Mesenchymal stem cell (in vitro differentiated cells and primary cell): ENCODE measurements at regions not wholly inside any gene's neighbourhood (a gene's known extent, or its start where the extent isn't known, plus 50 kb on each side); places are given as distances from the start of the nearest gene placed in this dataset.
A peak's percentile ranks its signal among the peaks of the same experiment; 100 is the strongest.

Experiments used
- DNase-seq: peaks from one replicate; pipeline ENCODE4 v3.0.0-alpha.2; 2013
- H2AFZ ChIP-seq: one replicate; pipeline ENCODE4 v1.6.1; 2013; ENCODE audit warnings: low read depth, mild to moderate bottlenecking, control low read depth, inconsistent platforms, low read length, moderate library complexity
- H2AK5ac ChIP-seq: 2 replicates; pipeline ENCODE4 v1.6.1; 2013; ENCODE audit warnings: low read length, moderate library complexity, mild to moderate bottlenecking, inconsistent platforms; ENCODE audit not compliant: severe bottlenecking
- H2BK120ac ChIP-seq: one replicate; pipeline ENCODE4 v1.6.1; 2013; ENCODE audit warnings: low read depth, mild to moderate bottlenecking, inconsistent platforms, low read length, moderate library complexity
- H2BK12ac ChIP-seq, 2 experiments: one replicate each; pipeline ENCODE4 v1.6.1; 2013; ENCODE audit warnings: inconsistent platforms in 2 of 2, low read length in 2 of 2, mild to moderate bottlenecking in 2 of 2, moderate library complexity in 2 of 2, control low read depth in 1 of 2
- H2BK15ac ChIP-seq: one replicate; pipeline ENCODE4 v1.6.1; 2013; ENCODE audit warnings: mild to moderate bottlenecking, low read depth, inconsistent platforms; ENCODE audit not compliant: poor library complexity, severe bottlenecking
- H2BK5ac ChIP-seq: 2 replicates; pipeline ENCODE4 v1.6.1; 2013; ENCODE audit warnings: low read depth, mild to moderate bottlenecking, low read length, control low read depth, inconsistent platforms; ENCODE audit not compliant: poor library complexity, severe bottlenecking
- H3K14ac ChIP-seq, 2 experiments: one replicate each; pipeline ENCODE4 v1.6.1; 2013; ENCODE audit warnings: inconsistent platforms in 2 of 2, low read length in 2 of 2, control low read depth in 1 of 2, mild to moderate bottlenecking in 1 of 2, moderate library complexity in 1 of 2
- H3K18ac ChIP-seq, 2 experiments: one replicate each; pipeline ENCODE4 v1.6.1; 2013; ENCODE audit warnings: inconsistent platforms in 2 of 2, low read length in 2 of 2, control low read depth in 1 of 2, low read depth in 1 of 2, mild to moderate bottlenecking in 1 of 2
- H3K23ac ChIP-seq, 2 experiments: one replicate each; pipeline ENCODE4 v1.6.1; 2013; ENCODE audit warnings: inconsistent platforms in 2 of 2, low read length in 2 of 2, mild to moderate bottlenecking in 2 of 2, moderate library complexity in 2 of 2, control low read depth in 1 of 2
- H3K27ac ChIP-seq: 2 replicates; pipeline ENCODE4 v1.5.1; 2013; ENCODE audit warnings: mild to moderate bottlenecking, moderate library complexity, low read length, control low read depth, inconsistent platforms; ENCODE audit not compliant: poor library complexity, severe bottlenecking
- H3K27me3 ChIP-seq, 2 experiments: 2 replicates each; pipeline versions ENCODE4 v1.6.1 to v1.7.0; 2013; ENCODE audit warnings: low read length in 2 of 2, mild to moderate bottlenecking in 2 of 2, moderate library complexity in 2 of 2, control low read depth in 1 of 2, inconsistent platforms in 1 of 2; ENCODE audit not compliant: control insufficient read depth in 1 of 2, insufficient read depth in 1 of 2
- H3K36me3 ChIP-seq, 2 experiments: 2 replicates each; pipeline versions ENCODE4 v1.6.1 to v1.7.0; 2013; ENCODE audit warnings: low read length in 2 of 2, control low read depth in 1 of 2, inconsistent platforms in 1 of 2, low read depth in 1 of 2, mild to moderate bottlenecking in 1 of 2; ENCODE audit not compliant: insufficient read depth in 2 of 2, control insufficient read depth in 1 of 2
- H3K4ac ChIP-seq, 2 experiments: one replicate each; pipeline ENCODE4 v1.6.1; 2013; ENCODE audit warnings: inconsistent platforms in 2 of 2, low read length in 2 of 2, mild to moderate bottlenecking in 2 of 2, moderate library complexity in 2 of 2, control low read depth in 1 of 2, low read depth in 1 of 2
- H3K4me1 ChIP-seq: 2 replicates; pipeline ENCODE4 v1.6.1; 2013; ENCODE audit warnings: low read depth, low read length, control low read depth; ENCODE audit not compliant: control insufficient read depth, insufficient read depth
- H3K4me2 ChIP-seq: 2 replicates; pipeline ENCODE4 v1.6.1; 2013; ENCODE audit warnings: low read length, mild to moderate bottlenecking, inconsistent platforms; ENCODE audit not compliant: poor library complexity, severe bottlenecking
- H3K4me3 ChIP-seq, 2 experiments: 2 replicates each; pipeline versions ENCODE4 v1.5.1 to v1.7.0; 2013; ENCODE audit warnings: low read length in 2 of 2, mild to moderate bottlenecking in 2 of 2, control low read depth in 1 of 2, low read depth in 1 of 2; ENCODE audit not compliant: insufficient read depth in 1 of 2
- H3K79me1 ChIP-seq: replicated peaks from 2 replicates; pipeline ENCODE4 v1.6.1; 2013; ENCODE audit warnings: mild to moderate bottlenecking, control low read depth, low read length, inconsistent platforms; ENCODE audit not compliant: poor library complexity, severe bottlenecking
- H3K9ac ChIP-seq: 2 replicates; pipeline ENCODE4 v1.7.0; 2013; ENCODE audit warnings: mild to moderate bottlenecking, low read length, moderate library complexity
- H3K9me3 ChIP-seq: 2 replicates; pipeline ENCODE4 v1.7.0; 2013; ENCODE audit warnings: mild to moderate bottlenecking, low read length; ENCODE audit not compliant: control insufficient read depth
- H4K8ac ChIP-seq: one replicate; pipeline ENCODE4 v1.6.1; 2013; ENCODE audit warnings: inconsistent platforms, mild to moderate bottlenecking, low read length, moderate library complexity
- H4K91ac ChIP-seq: one replicate; pipeline ENCODE4 v1.6.1; 2013; ENCODE audit warnings: mild to moderate bottlenecking, low read length, inconsistent platforms
- WGBS: methylation state at CpG from one replicate; pipeline ENCODE4 v1.1.7; 2013; ENCODE audit warnings: mixed read lengths; 5-methylcytosine and 5-hydroxymethylcytosine counted together

DNA sequence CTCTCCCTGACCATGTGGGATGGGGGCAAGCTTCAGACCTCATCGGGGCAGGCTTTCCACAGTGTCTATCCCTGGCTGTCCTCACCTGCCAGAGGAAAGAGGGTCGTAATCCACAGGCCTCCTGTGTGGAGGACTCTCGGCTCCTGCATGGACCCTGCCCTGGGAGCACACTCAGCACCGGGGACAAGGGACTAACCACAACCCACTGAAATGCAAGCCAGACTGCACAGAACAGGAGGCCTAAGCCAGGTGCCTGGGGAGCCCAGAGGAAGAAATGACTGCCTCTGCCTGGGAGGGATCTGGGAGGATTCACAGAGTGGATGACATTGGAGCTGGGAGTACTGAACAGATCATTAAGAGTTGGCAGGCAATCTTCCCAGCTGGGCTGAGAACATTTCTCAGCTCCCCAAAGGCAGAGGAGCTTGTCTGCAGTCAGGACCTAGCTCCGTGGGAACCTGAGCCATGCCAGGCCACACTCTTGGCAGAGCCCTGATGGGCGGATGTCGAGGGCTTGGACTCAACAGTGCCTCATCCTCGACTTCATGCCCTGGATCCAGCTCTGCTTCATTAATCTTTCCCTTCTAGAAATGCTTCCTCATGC is 213.4 kb downstream of the USP6NL start:
- Histone ChIP-seq H3K14ac (no peak overlapping the region), H2AFZ (no peak overlapping the region), H3K27ac (no peak overlapping the region), H2BK5ac (no peak overlapping the region), H4K91ac (no peak overlapping the region), H3K36me3 (no peaks in the 10 kb centered on the region), H2AK5ac (no peak overlapping the region), H4K8ac (no peak overlapping the region), H3K23ac (no peak overlapping the region), H3K27me3 (peaks cover 21 to 27% of the 10 kb centered on the region in 2 experiments), H3K4me1 (peaks cover 1% of the 10 kb centered on the region), H2BK12ac (no peak overlapping the region), H3K9ac (no peak overlapping the region), H2BK15ac (no peak overlapping the region), H3K4me3 (no peak overlapping the region), H3K79me1 (no peaks in the 10 kb centered on the region), H2BK120ac (no peak overlapping the region), H3K9me3 (no peaks in the 10 kb centered on the region), H3K18ac (no peak overlapping the region), H3K4me2 (no peak overlapping the region), H3K4ac (no peak overlapping the region)
- 81% methylated on average over 8 of the region's 8 CpGs for WGBS
- DNase-seq: no peak

DNA sequence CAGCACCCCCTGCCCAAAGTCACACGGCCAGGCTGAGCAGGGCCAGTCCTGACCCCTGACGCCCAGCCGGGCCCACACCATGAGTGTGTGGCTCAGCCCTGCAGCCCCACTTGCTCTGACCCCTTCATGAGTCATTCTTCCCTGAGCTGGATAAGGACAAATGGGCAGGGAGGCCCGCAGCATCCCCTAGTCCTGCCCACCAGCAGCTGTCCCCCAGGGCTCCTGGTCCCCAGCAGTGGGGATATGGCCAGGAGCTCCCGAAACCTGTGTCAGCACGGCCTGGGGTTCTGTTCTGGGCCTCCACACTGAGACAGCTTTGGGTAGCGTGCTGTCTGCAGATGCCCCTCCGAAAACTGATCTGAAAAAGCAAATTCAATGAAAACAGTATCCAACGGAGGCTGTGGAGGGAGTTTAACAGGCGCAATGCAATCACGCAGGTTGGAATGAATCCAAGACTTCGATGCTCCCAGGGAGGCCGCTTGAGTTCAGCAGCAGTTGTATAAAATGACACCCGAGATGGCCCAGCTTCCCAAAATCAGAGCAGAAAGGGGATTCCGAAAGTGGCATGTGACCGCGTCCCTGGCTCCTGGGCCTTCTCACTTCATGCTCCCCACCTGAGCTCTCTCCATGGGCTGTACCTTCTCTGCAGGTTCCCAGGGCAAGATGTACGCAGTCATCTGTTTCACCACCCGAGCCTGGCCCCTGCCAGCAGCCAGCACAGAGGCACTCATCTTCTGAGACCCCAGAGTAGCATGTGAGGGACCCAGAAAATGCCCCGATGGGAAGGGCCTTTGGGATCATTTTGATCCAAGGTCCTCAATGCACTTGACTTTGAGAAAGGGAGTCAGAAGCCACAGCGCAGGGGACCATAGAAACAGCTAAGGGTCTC is 214.1 kb downstream of the USP6NL start:
- Histone ChIP-seq H4K8ac (no peak overlapping the region), H3K9me3 (no peaks in the 10 kb centered on the region), H2BK12ac (no peak overlapping the region), H3K4ac (no peak overlapping the region), H2BK120ac (no peak overlapping the region), H3K4me2 (no peak overlapping the region), H3K79me1 (no peaks in the 10 kb centered on the region), H3K9ac (no peak overlapping the region), H3K23ac (no peak overlapping the region), H3K4me3 (no peak overlapping the region), H2AK5ac (no peak overlapping the region), H2AFZ (no peak overlapping the region), H3K14ac (no peak overlapping the region), H3K36me3 (no peaks in the 10 kb centered on the region), H3K27me3 (peaks cover 22 to 29% of the 10 kb centered on the region in 2 experiments), H3K4me1 (peaks cover 1% of the 10 kb centered on the region), H3K27ac (no peak overlapping the region), H3K18ac (no peak overlapping the region), H2BK15ac (no peak overlapping the region), H4K91ac (no peak overlapping the region), H2BK5ac (no peak overlapping the region)
- no peak for DNase-seq
- 85% methylated on average over 21 of the region's 21 CpGs for WGBS

DNA sequence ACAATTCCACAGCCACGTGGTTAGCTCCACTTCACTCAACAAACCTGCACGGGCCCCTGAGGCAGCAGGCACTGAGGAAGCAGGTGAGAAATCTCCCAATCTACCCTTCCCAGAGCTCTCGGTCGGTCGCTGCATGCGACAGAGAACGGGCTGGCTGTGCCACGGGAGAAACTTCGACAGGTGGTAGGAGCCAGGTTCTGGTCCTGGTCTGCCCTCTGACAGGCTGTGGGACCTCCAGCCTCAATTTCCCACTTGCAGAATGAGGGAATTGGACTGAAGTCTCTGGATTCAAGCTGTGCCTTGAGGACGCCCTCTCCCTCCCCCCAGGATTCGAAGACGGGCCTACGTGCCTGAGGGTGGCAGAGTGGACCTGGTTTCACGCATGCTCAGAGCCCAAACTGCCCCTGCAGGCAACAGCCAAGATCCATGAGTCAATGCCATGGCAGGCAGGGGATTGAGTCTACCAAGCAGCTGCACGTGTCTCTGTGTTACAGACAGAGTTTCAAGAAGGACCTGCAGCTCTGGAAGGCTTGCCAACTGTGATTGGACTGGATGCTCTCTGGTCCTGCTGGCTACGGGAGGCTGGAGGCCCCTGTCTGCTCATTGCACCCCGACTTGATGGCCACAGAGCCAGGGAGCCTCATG is 215.0 kb downstream of the USP6NL start:
- 86% methylated on average over 17 of the region's 17 CpGs for WGBS
- H3K27me3 ChIP-seq: peaks cover 19 to 36% of the 10 kb centered on the region in 2 experiments
- H3K14ac ChIP-seq: peak overlapping the region in 1 of 2 experiments; percentile 44

More for the DNA sequence above, 215.0 kb downstream of the USP6NL start:
- H2BK120ac ChIP-seq: no peak overlapping the region
- no peak overlapping the region for H2AFZ ChIP-seq
- H3K79me1 ChIP-seq: no peaks in the 10 kb centered on the region
- H4K8ac ChIP-seq: no peak overlapping the region
- no peak overlapping the region for H3K4ac ChIP-seq
- no peak overlapping the region for H3K23ac ChIP-seq
- peaks cover 1% of the 10 kb centered on the region for H3K4me1 ChIP-seq
- H3K4me2 ChIP-seq: no peak overlapping the region
- H3K9ac ChIP-seq: no peak overlapping the region
- H3K9me3 ChIP-seq: no peaks in the 10 kb centered on the region
- H3K36me3 ChIP-seq: no peaks in the 10 kb centered on the region
- no peak overlapping the region for H3K18ac ChIP-seq
- no peak overlapping the region for H3K27ac ChIP-seq
- H2AK5ac ChIP-seq: no peak overlapping the region
- H4K91ac ChIP-seq: no peak overlapping the region
- H2BK5ac ChIP-seq: no peak overlapping the region
- no peak overlapping the region for H2BK15ac ChIP-seq
- no peak overlapping the region for H2BK12ac ChIP-seq
- no peak for DNase-seq
- no peak overlapping the region for H3K4me3 ChIP-seq
